H1 (cell line): ENCODE measurements at regions not wholly inside any gene's neighbourhood (a gene's known extent, or its start where the extent isn't known, plus 50 kb on each side); places are given as distances from the start of the nearest gene placed in this dataset.
A peak's percentile ranks its signal among the peaks of the same experiment; 100 is the strongest.

Source experiments
- CTCF ChIA-PET: fragments of 300-600 bp; sonication (Branson Sonifier 250); formaldehyde crosslinking; loops from one replicate; lab custom pipeline; 2021; ENCODE audit not compliant: partially characterized antibody; lab: Charles Lee
- POLR2A ChIA-PET: fragments of 300-600 bp; sonication (Branson Sonifier 250); formaldehyde crosslinking; loops from one replicate; lab custom pipeline; 2021; ENCODE audit warnings: inconsistent platforms; ENCODE audit not compliant: partially characterized antibody; lab: Charles Lee
- DNase-seq, 2 experiments: peaks; one replicate each; pipeline versions ENCODE4 v3.0.0 to v3.0.0-alpha.2; 2010 to 2022; ENCODE audit warnings: low spot score in 2 of 2, low read depth in 1 of 2, mixed read lengths in 1 of 2
- FAIRE-seq: peaks from 2 replicates; lab custom pipeline; 2011; peaks lifted over from hg19 to GRCh38; lab: Jason Lieb, UNC
- H2AFZ ChIP-seq: 2 replicates; pipeline ENCODE4 v1.8.1; 2012; ENCODE audit warnings: low read length, inconsistent platforms
- H2AK5ac ChIP-seq: 2 replicates; pipeline ENCODE4 v1.6.1; 2013; ENCODE audit warnings: low read depth, low read length
- H2BK120ac ChIP-seq: replicated peaks from 2 replicates; pipeline ENCODE3; 2013; ENCODE audit warnings: low read depth, low read length, inconsistent platforms
- H2BK12ac ChIP-seq: 2 replicates; pipeline ENCODE4 v1.6.1; 2013; ENCODE audit warnings: low read depth, low read length
- H2BK15ac ChIP-seq: 2 replicates; pipeline ENCODE4 v1.6.1; 2013; ENCODE audit warnings: low read length
- H2BK20ac ChIP-seq: 2 replicates; pipeline ENCODE4 v1.6.1; 2013; ENCODE audit warnings: low read length
- H2BK5ac ChIP-seq: 2 replicates; pipeline ENCODE4 v1.6.1; 2013; ENCODE audit warnings: low read depth, low read length
- H3K14ac ChIP-seq: 2 replicates; pipeline ENCODE4 v1.6.1; 2013; ENCODE audit warnings: inconsistent platforms; ENCODE audit not compliant: insufficient read length
- H3K18ac ChIP-seq: 2 replicates; pipeline ENCODE4 v1.6.1; 2013; ENCODE audit warnings: low read length; ENCODE audit errors: extremely low read depth
- H3K23ac ChIP-seq: 2 replicates; pipeline ENCODE4 v1.6.1; 2013; ENCODE audit warnings: inconsistent platforms; ENCODE audit not compliant: insufficient read length
- H3K23me2 ChIP-seq: 2 replicates; pipeline ENCODE4 v1.6.1; 2013; ENCODE audit warnings: low read depth, low read length
- H3K27ac ChIP-seq: 2 replicates; pipeline ENCODE4 v1.6.1; 2011; ENCODE audit warnings: low read depth, low read length, inconsistent platforms
- H3K27me3 ChIP-seq, 4 experiments: replicated peaks in 1 of 4; 1 replicate in 1 of 4; 2 replicates in 3 of 4; pipeline versions ENCODE4 v1.6.1 to v1.8.1; 2011 to 2013; ENCODE audit warnings: low read length in 3 of 4, mild to moderate bottlenecking in 3 of 4, inconsistent platforms in 2 of 4, mixed read lengths in 2 of 4, moderate library complexity in 1 of 4; ENCODE audit not compliant: control insufficient read depth in 3 of 4, insufficient read depth in 3 of 4; ENCODE audit errors: extremely low read depth in 1 of 4
- H3K36me3 ChIP-seq, 4 experiments: 2 replicates each; pipeline versions ENCODE4 v1.6.1 to v1.8.1; 2011 to 2013; ENCODE audit warnings: mild to moderate bottlenecking in 4 of 4, low read length in 3 of 4, moderate library complexity in 2 of 4, control low read depth in 1 of 4, inconsistent platforms in 1 of 4; ENCODE audit not compliant: insufficient read depth in 4 of 4, control insufficient read depth in 2 of 4
- H3K4ac ChIP-seq: replicated peaks from 2 replicates; pipeline ENCODE3; 2013; ENCODE audit warnings: low read length, low read depth, mixed read lengths, inconsistent platforms; ENCODE audit not compliant: insufficient read length
- H3K4me1 ChIP-seq, 4 experiments: replicated peaks in 1 of 4; 1 replicate in 1 of 4; 2 replicates in 3 of 4; pipeline versions ENCODE4 v1.6.1 to v1.8.1; 2011 to 2013; ENCODE audit warnings: low read length in 3 of 4, inconsistent platforms in 2 of 4, mixed read lengths in 1 of 4; ENCODE audit not compliant: insufficient read depth in 4 of 4, control insufficient read depth in 3 of 4
- H3K4me2 ChIP-seq, 2 experiments: 2 replicates each; pipeline versions ENCODE4 v1.6.1 to v1.8.1; 2011 to 2013; ENCODE audit warnings: low read depth in 2 of 2, low read length in 2 of 2, control low read depth in 1 of 2, inconsistent platforms in 1 of 2, mild to moderate bottlenecking in 1 of 2; ENCODE audit not compliant: insufficient read depth in 1 of 2
- H3K4me3 ChIP-seq, 4 experiments: fragments of 200-600, 300-600 bp in 1 of 4; sonication (generic), shearing (Covaris generic), sonication (Bioruptor Twin) in 1 of 4; 2 replicates each; pipeline versions ENCODE4 v1.5.1 to v1.8.1; 2011 to 2016; ENCODE audit warnings: low read length in 4 of 4, low read depth in 3 of 4, control low read depth in 2 of 4, inconsistent platforms in 2 of 4, mild to moderate bottlenecking in 2 of 4, mixed read lengths in 1 of 4, moderate library complexity in 1 of 4; ENCODE audit not compliant: insufficient read depth in 2 of 4; ENCODE audit errors: extremely low read depth in 1 of 4
- H3K56ac ChIP-seq: replicated peaks from 2 replicates; pipeline ENCODE3; 2013; ENCODE audit warnings: low read depth, mild to moderate bottlenecking, mixed read lengths, low read length, inconsistent platforms; ENCODE audit not compliant: insufficient read length
- H3K79me1 ChIP-seq: 2 replicates; pipeline ENCODE4 v1.6.1; 2013; ENCODE audit warnings: low read depth, low read length, control low read depth
- H3K79me2 ChIP-seq, 2 experiments: 2 replicates each; pipeline versions ENCODE4 v1.6.1 to v1.8.1; 2012 to 2013; ENCODE audit warnings: low read length in 2 of 2, mild to moderate bottlenecking in 2 of 2, inconsistent platforms in 1 of 2; ENCODE audit not compliant: insufficient read depth in 2 of 2, control insufficient read depth in 1 of 2
- H3K9ac ChIP-seq, 4 experiments: replicated peaks in 1 of 4; 1 replicate in 1 of 4; 2 replicates in 3 of 4; pipeline versions ENCODE4 v1.6.1 to v1.8.1; 2011 to 2013; ENCODE audit warnings: low read depth in 3 of 4, low read length in 3 of 4, control low read depth in 2 of 4, mild to moderate bottlenecking in 2 of 4, moderate library complexity in 2 of 4, inconsistent platforms in 1 of 4; ENCODE audit errors: extremely low read depth in 1 of 4
- H3K9me3 ChIP-seq, 2 experiments: 2 replicates each; pipeline versions ENCODE4 v1.6.1 to v1.8.1; 2012 to 2013; ENCODE audit warnings: mild to moderate bottlenecking in 2 of 2, moderate library complexity in 2 of 2, control low read depth in 1 of 2, inconsistent platforms in 1 of 2, low read depth in 1 of 2, low read length in 1 of 2, mixed read lengths in 1 of 2; ENCODE audit not compliant: insufficient read depth in 2 of 2
- H4K20me1 ChIP-seq, 2 experiments: replicated peaks in 1 of 2; 2 replicates each; pipeline versions ENCODE3 to v1.8.1; 2011 to 2013; ENCODE audit warnings: inconsistent platforms in 2 of 2, low read length in 2 of 2, mild to moderate bottlenecking in 1 of 2; ENCODE audit not compliant: insufficient read depth in 2 of 2, control insufficient read depth in 1 of 2
- H4K5ac ChIP-seq: 2 replicates; pipeline ENCODE4 v1.6.1; 2013; ENCODE audit warnings: low read length, low read depth, mixed read lengths, inconsistent platforms; ENCODE audit not compliant: insufficient read length
- H4K8ac ChIP-seq: 2 replicates; pipeline ENCODE4 v1.8.0; 2013; ENCODE audit warnings: mild to moderate bottlenecking, moderate library complexity, low read length, inconsistent platforms; ENCODE audit not compliant: insufficient read depth; ENCODE audit errors: extremely low read depth
- H4K91ac ChIP-seq: replicated peaks from 2 replicates; pipeline ENCODE3; 2013; ENCODE audit warnings: low read length, mixed read lengths, inconsistent platforms; ENCODE audit not compliant: insufficient read length
- CEBPB ChIP-seq: IDR thresholded peaks from 2 replicates; pipeline ENCODE4 v1.6.1; 2012; ENCODE audit warnings: low read depth, low read length
- CHD2 ChIP-seq: IDR thresholded peaks from 2 replicates; pipeline ENCODE4 v1.6.1; 2012; ENCODE audit warnings: low read length, improper control_type of control experiment
- KDM1A ChIP-seq: fragments of 200-600, 300-600 bp; sonication (generic); IDR thresholded peaks from 2 replicates; pipeline ENCODE4 v1.7.1; 2016; ENCODE audit warnings: mild to moderate bottlenecking, low read length, borderline replicate concordance
- KDM5A ChIP-seq: fragments of 200-600 bp; IDR thresholded peaks from 2 replicates; pipeline ENCODE4 v1.7.1; 2012; ENCODE audit warnings: mild to moderate bottlenecking, low read length, inconsistent platforms, mixed read lengths
- NANOG ChIP-seq: IDR thresholded peaks from 2 replicates; pipeline ENCODE4 v1.6.1; 2011; ENCODE audit warnings: low read length, low read depth, mild to moderate bottlenecking, inconsistent platforms; ENCODE audit not compliant: insufficient read depth, poor library complexity, severe bottlenecking
- NRF1 ChIP-seq: IDR thresholded peaks from 2 replicates; pipeline ENCODE4 v1.6.1; 2011; ENCODE audit warnings: mild to moderate bottlenecking, low read depth, low read length, improper control_type of control experiment
- PHF8 ChIP-seq: fragments of 200-600 bp; sonication (generic); conservative IDR thresholded peaks from 2 replicates; pipeline ENCODE4 v1.7.1; 2012; ENCODE audit warnings: low read depth, mild to moderate bottlenecking, inconsistent platforms, low read length, moderate library complexity
- POLR2A ChIP-seq, 2 experiments: IDR thresholded peaks; 1 replicate in 1 of 2; 2 replicates in 1 of 2; pipeline ENCODE4 v1.6.1; 2011; ENCODE audit warnings: low read depth in 2 of 2, low read length in 2 of 2, mild to moderate bottlenecking in 2 of 2; ENCODE audit errors: control extremely low read depth in 1 of 2
- RFX5 ChIP-seq: IDR thresholded peaks from 2 replicates; pipeline ENCODE4 v1.6.1; 2011; ENCODE audit warnings: low read depth, low read length, improper control_type of control experiment, borderline replicate concordance
- RXRA ChIP-seq: IDR thresholded peaks from 2 replicates; pipeline ENCODE4 v1.6.1; 2011; ENCODE audit warnings: low read depth, mild to moderate bottlenecking, low read length, moderate library complexity; ENCODE audit not compliant: insufficient read depth
- YY1 ChIP-seq: IDR thresholded peaks from 2 replicates; pipeline ENCODE4 v1.6.1; 2011; ENCODE audit warnings: low read depth, mild to moderate bottlenecking, low read length
- WGBS, 2 experiments: shearing (Covaris generic) in 1 of 2; methylation state at CpG; one replicate each; pipeline versions ENCODE4 v1.1.6 to v1.1.7; 2013 to 2015; ENCODE audit warnings: low lambda C conversion rate in 2 of 2, mixed read lengths in 2 of 2, inconsistent platforms in 1 of 2, low coverage in 1 of 2, missing lambda C conversion rate in 1 of 2; ENCODE audit not compliant: insufficient replicate concordance in 2 of 2, insufficient coverage in 1 of 2, insufficient read length in 1 of 2; ENCODE audit errors: extremely low coverage in 1 of 2, missing lambda C conversion rate in 1 of 2; 5-methylcytosine and 5-hydroxymethylcytosine counted together

DNA sequence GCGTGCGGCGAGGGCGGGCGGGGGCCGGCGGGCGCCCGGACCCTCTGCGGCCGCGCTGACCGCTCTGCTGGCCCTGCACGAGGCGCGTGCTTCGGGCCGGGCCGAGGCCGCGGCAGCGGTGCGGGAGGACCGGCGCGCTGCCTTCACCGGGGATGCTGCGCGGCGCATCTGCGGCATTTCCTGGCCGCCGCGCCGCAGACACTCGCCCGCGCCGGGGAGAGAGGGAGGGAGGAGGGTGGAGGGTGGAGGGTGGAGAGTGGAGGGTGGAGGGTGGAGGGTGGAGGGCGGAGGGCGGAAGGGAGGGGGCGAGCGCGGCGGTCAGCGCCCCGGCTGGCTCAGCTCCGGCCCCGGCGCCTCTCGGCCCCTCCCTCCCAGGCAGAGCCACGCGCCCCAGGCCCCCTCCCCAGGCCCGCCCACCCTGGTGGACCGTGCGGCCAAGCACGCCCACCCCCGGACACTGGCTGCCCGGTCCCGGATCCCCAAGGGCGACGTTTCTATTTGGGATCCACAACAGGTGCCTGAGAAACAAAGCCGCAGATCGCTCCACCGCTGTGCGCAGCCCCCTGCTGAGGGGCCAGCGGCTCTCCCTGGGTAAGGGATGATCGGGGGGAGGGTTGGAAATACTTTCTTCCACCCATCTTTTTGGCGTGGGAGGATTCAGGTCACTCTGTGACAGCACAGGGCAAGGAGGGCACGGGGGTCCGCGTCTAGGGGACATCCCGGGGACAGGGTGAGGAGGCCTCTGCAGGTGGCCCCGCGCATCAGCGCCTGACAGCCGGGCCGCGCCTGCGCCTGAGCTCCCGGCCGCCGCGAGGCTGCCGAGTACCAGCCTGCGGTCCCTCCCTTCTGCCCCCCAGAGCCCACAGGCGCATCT, 111.2 kb upstream of the BEND6 start:
- FAIRE-seq (no peak), DNase-seq (peak; percentile 79 to 92)
- no peak overlapping the region for H2BK120ac ChIP-seq
- H3K9me3 ChIP-seq, result no peaks in the 10 kb centered on the region
- H3K9ac ChIP-seq, result peak overlapping the region in 3 of 4 experiments; percentile 74 to 87 (median 81); a peak in 5 of 7 replicates
- H4K91ac ChIP-seq, result peak overlapping the region; percentile 34
- H3K23me2 ChIP-seq, result peaks cover 7% of the 10 kb centered on the region
- H3K4me3 ChIP-seq, result peak overlapping the region; percentile 91 to 98 (median 94)
- no peak overlapping the region for H3K56ac ChIP-seq
- H4K5ac ChIP-seq, result peak overlapping the region; percentile 77
- no peaks in the 10 kb centered on the region for H3K36me3 ChIP-seq
- no peak overlapping the region; the same call in 1 of the 2 replicates for H3K18ac ChIP-seq
- H3K27ac ChIP-seq, result peak overlapping the region; percentile 59; the same call in 1 of the 2 replicates
- no peak overlapping the region for H3K23ac ChIP-seq
- H2BK5ac ChIP-seq, result peak overlapping the region; percentile 62; the same call in 1 of the 2 replicates
- ChIA-PET POLR2A (interaction anchor here (0.7 to 3.6 kb wide), 8 partner anchors 8 to 305 kb away, joined by 3 to 15 read pairs (median 3); no protein-coding TSS in a partner anchor), CTCF (interaction anchor here (0.5 to 6.1 kb wide), 10 partner anchors 12 to 197 kb away, joined by 3 to 28 read pairs (median 5); no protein-coding TSS in a partner anchor)
- H3K27me3 ChIP-seq, result no peaks in the 10 kb centered on the region
- no peaks in the 10 kb centered on the region for H4K20me1 ChIP-seq
- H2BK20ac ChIP-seq, result no peak overlapping the region
- 0 out of 2 replicates have a peak overlapping the region, but pooled peaks have one; percentile 32 for H2BK15ac ChIP-seq
- peaks cover 7 to 81% of the 10 kb centered on the region in 2 experiments; a peak in 3 of 4 replicates for H3K79me2 ChIP-seq
- peaks cover 0 to 12% (median 5%) of the 10 kb centered on the region in 4 experiments; a peak in 2 of 7 replicates for H3K4me1 ChIP-seq
- no peaks in the 10 kb centered on the region; the same call in 1 of the 2 replicates for H3K79me1 ChIP-seq
- WGBS, 2 experiments, result 0% methylated on average over 27 of the region's 87 CpGs; no CpG with 5 or more reads in 1 of the 2 experiments
- H2AFZ ChIP-seq, result no peak overlapping the region
- H4K8ac ChIP-seq, result 0 out of 2 replicates have a peak overlapping the region, but pooled peaks have one; percentile 87
- H2AK5ac ChIP-seq, result no peak overlapping the region
- H3K14ac ChIP-seq, result no peak overlapping the region
- no peak overlapping the region for H3K4ac ChIP-seq
- peak overlapping the region; percentile 87 to 99 for H3K4me2 ChIP-seq
- no peak overlapping the region for H2BK12ac ChIP-seq
- TF ChIP-seq CHD2 (no peak), POLR2A (IDR thresholded peaks at IDR 0.05; ENCODE audit: control extremely low read depth in 1 of 2, low read depth in 2 of 2, low read length in 2 of 2) (peak; percentile 35 to 69; a peak in 2 of 3 replicates), CEBPB (no peak), RFX5 (no peak), YY1 (peak; percentile 42; the same call in 1 of the 2 replicates), KDM1A (peak; percentile 78; the same call in 1 of the 2 replicates), NANOG (peak; percentile 87), PHF8 (peak; percentile 42; the same call in 1 of the 2 replicates), KDM5A (no peak), RXRA (peak; percentile 59; the same call in 1 of the 2 replicates), NRF1 (peak; percentile 69)
